Stimulated activated CD8-positive, alpha-beta memory T cell treated with anti-CD3 and anti-CD28 coated beads, Interleukin-4, amount 100 ng/mL, for 4 hours (primary cell): ENCODE measurements at regions not wholly inside any gene's neighbourhood (a gene's known extent, or its start where the extent isn't known, plus 50 kb on each side); places are given as distances from the start of the nearest gene placed in this dataset.
"Not testable (repeated sequence)": the region's sequence is repeated elsewhere in the genome, so short reads cannot be mapped to it uniquely, and the experiment has no call there.

Source experiments
- DNase-seq, 2 donors: peaks; one replicate each; pipeline ENCODE4 v3.0.0-alpha.2; 2020; ENCODE audit warnings: low read depth in 2 of 2, low spot score in 1 of 2

DNA sequence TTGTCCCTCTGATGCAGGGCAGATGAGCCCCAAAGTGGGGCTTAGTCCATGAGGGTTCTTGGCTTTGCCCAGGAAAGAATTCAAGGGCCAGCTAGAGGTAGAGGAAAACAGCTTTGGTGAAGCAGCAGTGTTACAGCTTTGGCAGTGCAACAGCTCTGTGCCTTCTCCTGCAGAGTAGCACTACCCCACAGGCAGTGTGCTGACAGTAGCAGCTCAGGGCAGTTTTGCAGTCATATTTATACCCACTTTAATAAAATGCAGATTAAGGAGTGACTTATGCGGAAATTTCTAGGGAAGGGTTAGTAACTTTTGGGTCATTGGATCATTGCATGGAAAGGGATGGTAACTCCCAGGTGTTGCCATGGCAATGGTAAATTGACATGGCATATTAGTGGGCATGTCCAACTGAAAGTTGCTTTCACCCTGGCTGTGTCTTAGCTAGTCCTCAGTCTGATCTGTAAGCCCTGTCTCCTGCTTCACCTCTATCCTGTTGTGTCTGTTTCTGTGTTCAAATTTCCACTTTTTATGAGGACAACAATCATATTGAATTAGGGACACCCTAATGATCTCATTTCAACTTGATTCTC lies 241.3 kb upstream of the C2CD4B start:
- no peak for DNase-seq

DNA sequence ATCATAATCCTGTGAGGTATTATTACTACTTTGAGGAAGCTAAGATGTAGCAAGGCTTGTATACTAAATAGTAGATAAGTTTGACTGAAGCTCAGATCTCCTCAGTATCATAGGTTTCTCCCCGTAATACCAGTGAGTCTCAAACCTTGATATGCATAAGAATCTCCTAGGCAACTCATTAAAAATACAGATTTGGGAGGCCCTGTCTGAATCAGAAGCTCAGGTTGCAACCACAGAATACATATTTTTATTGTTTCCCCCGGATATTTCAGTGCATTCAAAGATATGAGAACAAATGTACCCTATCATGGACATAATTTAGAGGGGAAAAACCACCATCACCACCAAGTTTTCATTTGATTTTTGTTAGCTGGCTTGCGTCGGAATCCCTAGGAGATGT lies 242.1 kb upstream of the C2CD4B start:
- no peak for DNase-seq

DNA sequence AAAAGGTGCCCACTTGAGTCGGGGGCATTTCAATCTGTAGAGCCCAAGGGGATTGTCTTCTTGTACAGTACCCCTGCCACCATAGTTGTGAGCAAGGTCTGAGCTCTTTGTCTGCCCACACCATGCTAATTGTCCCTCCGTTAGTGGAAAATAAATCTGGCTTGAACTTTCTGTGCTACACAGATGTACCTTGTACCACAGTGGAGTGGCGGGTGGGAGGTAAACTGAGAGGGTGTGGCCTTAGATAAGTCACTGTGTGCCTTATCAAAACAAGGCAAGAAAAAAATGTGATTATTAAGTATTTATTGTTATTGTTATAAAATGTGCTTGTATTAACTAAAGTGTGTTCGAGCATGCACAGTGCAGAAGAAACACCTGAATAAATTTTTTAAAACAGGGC lies 242.9 kb upstream of the C2CD4B start:
- DNase-seq = no peak

DNA sequence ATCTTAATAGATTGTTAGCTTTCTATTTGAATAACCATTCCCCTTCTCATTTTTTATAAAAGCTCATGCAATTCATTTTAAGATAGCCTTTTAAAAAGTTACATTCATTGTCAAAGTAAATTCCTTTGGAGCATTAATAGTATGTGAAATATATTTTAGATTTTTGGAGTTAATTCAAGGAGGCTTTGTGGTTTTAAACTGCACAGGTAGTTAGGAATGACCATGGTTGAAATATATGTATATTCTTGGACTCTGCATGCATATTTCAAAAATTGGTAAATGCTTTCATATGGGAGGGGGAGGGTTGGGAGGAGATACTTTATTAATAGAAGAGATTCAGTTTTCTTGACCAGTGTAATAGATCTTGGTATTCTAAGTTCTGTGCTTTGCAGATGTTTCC lies 244.4 kb upstream of the C2CD4B start:
- no peak for DNase-seq

DNA sequence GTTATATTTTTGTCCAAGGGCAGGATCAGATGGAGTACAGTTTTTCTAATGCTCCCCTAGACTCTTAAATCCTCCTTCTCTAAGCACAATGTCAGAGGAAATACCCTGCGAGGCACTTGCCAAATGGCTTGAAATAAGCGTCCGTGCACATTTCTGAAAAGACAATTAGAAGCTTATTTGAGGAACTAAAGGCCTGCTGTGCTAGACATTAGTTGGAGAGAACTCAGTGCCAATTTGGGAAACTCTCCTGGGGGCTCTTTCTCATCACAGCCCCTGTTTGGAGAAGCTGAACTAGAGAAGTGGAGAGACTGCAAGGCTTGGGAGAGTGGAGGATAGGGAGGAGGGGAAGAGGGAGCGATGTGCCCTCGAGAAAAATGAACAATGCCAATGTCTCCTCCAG lies 247.6 kb upstream of the C2CD4B start:
- no peak for DNase-seq

DNA sequence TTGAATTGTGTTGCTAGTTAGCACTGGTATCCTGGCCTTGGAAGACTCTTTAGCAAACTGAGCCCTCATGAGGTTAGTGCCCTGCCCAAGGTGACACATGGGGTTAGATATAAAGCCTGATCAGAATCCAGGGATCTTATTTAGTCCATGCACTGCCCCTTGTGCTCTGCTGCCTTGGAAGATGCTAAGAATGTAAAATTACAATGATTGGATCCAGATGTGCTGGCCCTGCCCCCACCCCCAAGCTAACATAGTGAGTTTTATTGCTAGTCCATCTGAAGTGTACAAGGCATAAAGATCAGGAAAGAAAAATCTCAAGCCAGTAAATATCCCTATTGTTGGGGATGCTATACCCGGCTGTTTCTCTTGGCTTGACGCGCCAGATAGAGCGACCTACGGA lies 248.1 kb upstream of the C2CD4B start:
- DNase-seq = no peak

DNA sequence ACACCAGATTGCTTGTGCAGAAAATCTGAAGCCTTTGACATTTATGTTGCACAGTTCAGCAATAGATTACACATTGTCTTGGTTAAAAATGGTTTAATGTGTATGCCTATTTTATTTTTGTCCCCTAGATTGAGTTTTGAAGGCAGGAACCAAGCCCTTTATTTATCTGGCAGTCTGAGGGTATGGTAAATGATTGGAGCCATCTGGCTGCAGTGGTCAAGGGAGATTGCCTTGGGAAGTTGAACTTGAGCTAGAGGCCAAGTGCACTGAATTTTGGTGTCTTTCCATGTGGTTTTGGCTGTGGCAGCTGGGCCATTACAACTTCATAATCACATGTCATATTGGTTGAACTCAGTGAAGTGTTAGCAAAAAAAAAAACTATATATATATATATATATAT lies 248.7 kb upstream of the C2CD4B start:
- DNase-seq = no peak

DNA sequence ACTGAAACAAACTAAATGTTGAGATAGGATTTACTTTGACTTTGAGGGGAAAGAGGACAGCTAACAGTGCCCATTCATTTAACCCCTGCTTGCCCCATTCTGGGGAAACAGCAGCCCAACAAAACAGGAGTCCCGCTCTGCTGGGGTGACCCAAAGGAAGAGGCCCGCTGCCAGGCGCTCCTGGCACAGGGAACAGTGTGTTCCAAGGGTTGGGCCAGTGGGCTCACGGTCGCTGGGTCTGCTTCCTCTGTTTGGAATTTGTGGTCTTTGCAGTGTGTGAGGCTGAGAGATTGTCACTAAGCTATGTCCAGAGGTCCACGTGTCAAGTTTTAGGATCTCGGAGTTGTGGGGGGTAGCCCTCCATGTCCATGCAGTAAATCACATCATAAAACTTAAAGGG lies 250.4 kb upstream of the C2CD4B start:
- DNase-seq = no peak

DNA sequence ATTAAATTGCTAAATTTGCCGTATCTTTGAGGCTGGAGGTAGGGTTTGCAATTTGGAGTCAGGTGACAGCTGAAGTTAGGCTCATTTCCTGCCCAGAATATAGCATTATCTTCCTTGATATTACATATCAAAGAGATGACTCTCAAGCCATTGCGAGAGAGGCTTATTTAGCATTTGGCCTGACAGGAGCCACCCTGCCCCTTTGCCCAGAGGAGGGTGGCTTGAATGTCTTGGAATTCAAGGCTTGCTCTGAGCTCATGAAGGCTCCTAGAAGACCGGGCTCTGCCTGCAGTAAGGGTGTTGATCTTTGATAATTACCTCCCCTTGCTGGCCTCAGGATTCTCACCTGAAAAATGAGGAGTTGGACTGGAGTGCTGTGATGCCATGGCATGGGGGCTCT lies 251.4 kb upstream of the C2CD4B start:
- no peak for DNase-seq

DNA sequence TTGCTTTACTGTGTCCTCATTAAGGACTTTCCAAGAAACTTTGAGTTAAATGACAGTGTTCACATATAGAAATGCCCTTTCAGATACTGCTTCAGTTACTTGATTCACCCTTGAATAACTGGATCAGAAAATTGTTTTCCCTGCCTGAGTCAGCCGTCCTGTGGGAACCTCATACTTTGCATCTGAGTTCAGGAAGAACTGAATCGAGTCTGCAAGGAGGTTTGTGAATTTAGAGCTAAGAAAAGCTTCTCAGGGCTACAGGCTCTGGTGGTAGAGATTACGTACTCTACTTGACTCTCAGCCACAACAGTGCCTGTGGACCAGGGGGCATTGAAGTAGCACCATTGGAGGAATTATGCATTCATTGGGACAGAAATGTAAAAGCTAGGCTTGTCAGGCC lies 252.4 kb upstream of the C2CD4B start:
- DNase-seq = no peak

DNA sequence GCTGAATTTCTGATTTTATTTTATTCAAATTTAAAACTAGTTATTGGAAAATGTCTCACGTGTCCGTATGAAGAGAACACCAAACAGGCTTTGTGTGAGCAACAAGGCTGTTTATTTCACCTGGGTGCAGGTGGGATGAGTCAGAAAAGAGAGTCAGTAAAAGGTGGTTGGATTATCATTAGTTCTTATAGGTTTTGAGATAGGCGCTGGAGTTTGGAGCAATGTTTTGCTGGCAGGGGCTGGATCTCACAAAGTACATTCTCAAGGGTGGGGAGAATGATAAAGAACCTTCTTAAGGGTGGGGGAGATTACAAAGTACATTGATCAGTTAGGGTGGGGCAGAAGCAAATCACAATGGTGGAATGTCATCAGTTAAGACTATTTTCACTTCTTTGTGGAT lies 253.4 kb upstream of the C2CD4B start:
- DNase-seq = not testable (repeated sequence)

DNA sequence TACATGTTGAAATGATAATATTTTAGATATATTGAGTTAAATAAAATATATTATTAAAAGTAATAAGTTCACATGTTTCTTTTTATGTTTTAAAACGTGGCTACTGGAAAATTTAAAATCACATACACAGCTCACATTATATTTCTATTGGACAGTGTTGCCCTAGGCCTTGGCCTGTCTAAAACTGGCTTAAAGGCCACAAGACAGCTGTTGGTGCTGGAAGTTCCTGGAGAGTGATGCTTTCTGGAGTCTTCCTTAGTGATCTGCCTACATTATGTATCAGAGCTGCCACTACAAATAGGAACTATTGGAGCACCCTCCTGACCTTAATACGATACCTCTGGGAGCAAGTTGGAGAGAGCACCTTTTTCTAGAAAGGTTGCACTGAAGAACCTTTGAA lies 254.1 kb upstream of the C2CD4B start:
- DNase-seq = no peak

DNA sequence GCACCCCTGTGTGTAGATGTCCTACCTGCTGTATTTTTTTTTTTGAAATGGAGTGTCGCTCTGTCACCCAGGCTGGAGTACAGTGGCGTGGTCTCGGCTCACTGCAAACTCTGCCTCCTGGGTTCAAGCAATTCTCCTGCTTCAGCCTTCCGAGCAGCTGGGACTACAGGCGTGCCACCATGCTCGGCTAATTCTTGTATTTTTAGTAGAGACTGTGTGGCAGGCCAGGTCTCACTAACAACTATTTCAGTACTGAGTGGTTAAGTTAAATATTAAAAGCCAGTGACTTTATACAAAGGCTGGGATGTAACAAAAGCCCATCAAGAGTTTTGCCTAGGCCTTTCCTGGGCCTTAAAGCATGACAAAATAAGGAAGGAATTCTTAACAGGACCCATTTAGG lies 255.3 kb upstream of the C2CD4B start:
- DNase-seq = not testable (repeated sequence)

DNA sequence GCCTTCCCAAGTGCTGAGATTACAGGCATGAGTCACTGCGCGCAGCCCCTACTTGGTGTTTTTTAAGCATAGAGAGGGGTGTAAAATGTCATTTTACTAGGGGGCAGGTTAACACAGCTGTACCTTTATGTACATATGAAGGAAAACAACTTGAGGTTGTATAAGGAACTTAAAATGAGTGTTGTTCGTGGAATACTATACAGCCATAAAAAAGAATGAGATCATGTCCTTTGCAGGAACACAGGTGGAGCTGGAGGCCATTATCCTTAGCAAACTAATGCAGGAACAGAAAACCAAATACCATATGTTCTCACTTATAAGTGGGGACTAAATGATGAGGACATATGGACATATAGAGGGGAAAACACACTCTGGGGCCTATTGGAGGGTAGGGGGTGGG lies 256.2 kb upstream of the C2CD4B start:
- no peak for DNase-seq

DNA sequence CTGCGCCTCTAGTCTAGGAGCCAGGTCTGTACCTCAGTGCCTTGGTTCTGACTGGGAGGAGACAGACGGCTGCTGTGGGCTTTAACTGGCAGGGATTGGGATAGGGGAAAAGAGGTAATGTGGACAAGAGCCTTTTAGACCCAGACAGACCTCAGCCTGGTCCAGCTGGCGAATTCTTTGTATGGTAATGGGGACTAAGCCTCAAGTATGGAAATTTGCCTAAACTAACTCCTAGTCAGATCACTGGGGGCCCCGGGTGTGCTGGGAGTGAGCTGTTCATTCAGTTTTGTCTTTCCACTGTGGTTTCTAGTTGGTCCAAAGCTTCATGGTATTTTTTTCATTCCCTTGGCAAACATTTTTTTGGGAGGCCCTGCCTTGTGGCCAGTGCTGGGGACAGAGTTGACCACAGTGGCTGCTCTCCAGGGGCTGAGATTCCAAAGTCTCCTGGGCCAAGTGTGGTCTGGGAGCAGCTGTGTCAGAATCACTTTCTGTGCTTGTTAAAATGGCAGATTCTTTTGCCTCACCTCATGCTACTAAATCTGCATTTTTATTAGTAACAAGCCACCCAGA lies 261.4 kb upstream of the C2CD4B start:
- DNase-seq = no peak

DNA sequence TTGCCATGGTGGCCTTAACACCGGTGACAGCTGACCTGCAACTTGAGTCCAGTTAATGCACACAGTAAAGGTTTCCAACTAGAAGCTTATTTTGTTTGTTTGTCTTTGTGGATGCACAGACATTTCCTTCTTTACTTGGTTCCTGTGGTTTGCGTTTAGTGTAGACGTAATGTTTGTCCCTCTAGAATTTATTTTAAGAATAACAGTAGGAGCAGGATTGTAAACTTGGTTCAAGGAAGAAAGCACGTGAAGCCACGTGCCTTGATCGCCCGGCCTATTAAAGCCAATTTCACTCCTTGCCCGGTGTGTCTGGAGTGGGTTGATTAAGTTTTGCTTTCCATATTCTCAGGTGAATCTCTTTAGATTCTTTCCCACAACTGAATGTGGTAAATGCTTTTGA lies 263.2 kb upstream of the C2CD4B start:
- DNase-seq = no peak

DNA sequence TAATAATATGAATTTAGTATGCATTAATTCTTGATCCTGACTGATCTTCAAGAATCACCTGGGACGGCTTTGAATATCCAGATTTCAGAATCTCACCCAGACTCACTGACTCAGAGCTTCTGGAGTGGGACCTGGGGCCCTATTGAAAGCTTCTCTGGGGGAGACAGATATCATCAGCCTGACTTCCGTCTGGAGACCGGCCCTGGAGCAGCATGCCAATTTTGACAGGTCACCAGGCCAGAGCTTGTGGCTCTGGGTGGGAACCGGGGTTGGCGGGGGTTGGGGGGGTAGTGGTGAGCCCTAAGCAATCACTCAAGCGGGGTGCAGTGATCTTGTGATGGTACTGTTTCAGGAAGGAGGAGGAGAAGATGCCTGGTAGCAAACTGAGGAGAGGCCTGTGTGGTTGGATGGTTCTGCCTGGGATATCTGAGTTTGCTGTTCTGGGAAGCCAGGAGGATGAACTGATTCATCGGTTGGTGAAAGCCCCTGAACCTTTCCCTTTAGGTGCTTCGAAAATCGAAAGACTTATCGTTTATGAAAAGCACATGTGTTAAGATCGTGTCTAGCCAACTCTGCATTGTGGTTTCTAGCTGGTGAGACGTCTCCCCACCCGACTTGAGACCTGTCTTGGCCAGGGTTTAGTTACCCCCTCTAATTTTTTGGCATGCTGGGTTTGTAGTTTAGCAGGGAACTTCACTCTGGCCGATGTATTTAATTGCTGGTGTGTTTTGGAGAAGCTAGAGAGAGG lies 263.9 kb upstream of the C2CD4B start:
- no peak for DNase-seq

DNA sequence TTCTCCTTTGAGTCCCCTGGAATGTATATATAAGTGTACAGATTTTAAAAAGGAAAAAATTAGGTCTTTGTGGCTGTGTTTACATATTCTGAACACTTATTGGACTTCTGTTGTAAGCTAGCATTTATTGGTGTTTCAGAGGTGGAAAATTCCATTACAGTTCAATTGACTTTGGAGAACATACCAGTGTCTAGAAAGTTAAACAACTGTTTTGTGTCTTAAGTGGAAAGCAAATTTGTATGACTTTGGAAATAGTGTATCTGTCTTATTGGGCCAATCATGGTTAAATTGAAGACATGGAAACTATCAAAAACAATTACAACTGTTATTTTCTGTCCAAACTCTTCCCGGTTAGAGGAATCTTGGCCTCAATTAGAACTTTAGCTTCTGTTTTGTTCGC lies 265.0 kb upstream of the C2CD4B start:
- no peak for DNase-seq

DNA sequence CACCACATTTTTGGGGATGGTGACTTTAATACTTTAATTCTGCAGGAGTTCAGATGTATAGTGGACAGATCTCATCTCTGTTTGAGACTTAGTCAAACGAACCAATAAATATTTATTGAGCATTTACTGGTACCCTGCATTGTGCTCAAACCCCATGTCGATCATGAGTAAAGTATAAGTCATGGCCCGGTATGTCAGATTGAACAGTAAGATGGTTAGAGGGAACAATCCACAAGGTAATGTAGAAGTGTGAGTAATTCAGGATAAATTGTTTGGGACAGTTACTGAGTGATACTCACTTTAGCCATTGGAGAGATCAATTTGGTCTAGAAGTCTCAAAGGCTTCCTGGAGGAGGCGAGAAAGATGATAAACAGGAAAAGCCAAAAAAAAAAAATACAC lies 265.5 kb upstream of the C2CD4B start:
- DNase-seq = no peak

DNA sequence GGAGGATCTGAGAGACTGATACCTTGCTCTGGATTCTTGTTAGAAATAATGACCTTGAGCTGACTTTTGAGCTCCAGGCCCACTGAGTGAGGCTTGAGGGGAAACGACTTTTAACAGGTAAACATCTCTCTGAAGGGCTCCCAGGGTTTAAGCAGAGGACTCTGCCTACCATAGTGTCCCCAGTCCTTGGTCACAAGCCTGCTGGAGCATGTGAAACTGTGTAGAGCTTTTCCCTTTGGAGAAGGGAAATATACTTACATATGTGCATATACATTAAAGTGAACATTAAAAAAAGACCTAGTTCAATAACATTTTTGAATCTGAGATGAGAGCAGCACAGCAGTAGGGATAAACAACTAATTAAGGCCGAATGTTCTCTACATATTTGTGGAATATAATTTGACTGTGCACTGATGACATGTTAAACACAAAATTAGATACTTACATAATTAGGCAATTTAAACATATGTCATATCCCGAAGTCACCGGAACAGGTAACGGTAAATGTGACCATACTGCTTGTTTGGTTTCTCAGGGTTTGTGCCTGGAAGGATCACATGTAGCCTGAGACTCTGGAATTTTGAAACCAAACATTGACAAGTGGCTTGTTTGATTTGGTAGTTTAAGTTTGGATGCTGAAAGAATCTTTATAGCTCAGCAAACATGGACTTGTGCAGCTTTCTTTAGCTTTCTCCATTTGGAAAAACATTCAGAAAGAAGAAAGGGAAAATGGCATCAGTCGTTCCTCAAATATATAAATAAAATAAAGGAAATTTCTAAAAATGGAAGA lies 266.1 kb upstream of the C2CD4B start:
- no peak for DNase-seq

DNA sequence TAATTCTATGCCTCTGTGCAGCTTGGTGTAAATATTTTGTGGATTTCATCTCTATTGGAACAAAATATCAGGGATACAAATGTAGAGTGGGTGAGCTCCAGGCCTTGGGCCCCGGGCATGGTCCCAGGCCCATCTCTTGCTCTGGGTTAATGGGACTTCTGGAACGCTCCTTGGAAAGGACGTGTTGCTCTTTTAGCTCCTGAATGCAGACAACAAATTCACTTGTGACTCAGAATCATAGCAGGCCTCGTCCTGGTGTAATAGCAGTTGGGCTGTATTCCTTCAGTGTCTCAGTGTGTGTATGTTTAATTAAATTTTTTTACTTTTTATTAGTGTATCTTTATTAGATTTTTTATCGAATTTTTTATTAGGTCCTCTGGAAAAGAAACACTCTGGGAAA lies 266.7 kb upstream of the C2CD4B start:
- no peak for DNase-seq

DNA sequence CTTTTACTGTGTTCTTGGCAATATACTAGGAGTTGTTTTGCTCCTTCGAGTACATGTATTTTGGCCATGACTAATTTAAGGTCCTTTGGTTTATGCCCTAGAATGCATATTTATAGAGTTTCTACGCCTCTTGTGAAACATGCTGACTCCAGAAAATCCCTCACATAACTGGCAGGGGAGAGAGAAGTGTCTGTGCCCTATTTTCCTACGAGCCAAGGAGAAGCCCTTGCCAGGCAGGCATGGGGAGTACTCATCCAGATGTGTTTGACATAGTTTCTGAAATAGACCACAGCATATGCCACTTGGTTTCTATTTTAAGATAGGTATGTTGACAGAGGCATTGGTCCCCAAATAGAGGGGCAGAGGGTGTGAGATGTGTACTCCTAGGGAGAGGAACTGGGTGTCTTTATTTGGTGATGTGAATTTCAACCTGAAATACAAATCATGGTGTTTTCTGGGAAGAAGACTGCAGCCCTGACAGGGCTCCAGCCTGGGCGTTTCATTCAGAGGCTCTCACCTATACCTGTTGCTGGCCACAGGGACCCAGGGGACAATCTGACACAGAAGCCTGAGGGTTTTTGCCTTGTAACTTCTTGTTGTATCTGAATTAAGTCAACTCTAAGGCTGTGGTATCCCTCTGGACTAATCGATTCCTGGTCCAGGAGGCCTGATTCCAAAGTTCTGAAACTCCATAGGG lies 267.8 kb upstream of the C2CD4B start:
- no peak for DNase-seq
